Mesothelial cell of epicardium (in vitro differentiated cells): ENCODE measurements at regions not wholly inside any gene's neighbourhood (a gene's known extent, or its start where the extent isn't known, plus 50 kb on each side); places are given as distances from the start of the nearest gene placed in this dataset.

ENCODE experiments used
- DNase-seq, 2 experiments: peaks; one replicate each; pipeline ENCODE4 v3.0.0; 2021; ENCODE audit warnings: low spot score in 2 of 2; ENCODE audit not compliant: unreplicated experiment in 2 of 2
- H3K27ac Mint-ChIP-seq: 2 replicates; pipeline ENCODE4 v1.8.0; 2021; ENCODE audit warnings: mixed read lengths
- H3K27me3 Mint-ChIP-seq: 2 replicates; pipeline ENCODE4 v1.8.0; 2021; ENCODE audit warnings: low read depth, mixed read lengths
- H3K36me3 Mint-ChIP-seq: 2 replicates; pipeline ENCODE4 v1.8.0; 2021; ENCODE audit warnings: mixed read lengths
- H3K4me1 Mint-ChIP-seq: 2 replicates; pipeline ENCODE4 v1.8.0; 2021; ENCODE audit warnings: mixed read lengths
- H3K4me3 Mint-ChIP-seq: 2 replicates; pipeline ENCODE4 v1.8.0; 2021; ENCODE audit warnings: mild to moderate bottlenecking, moderate library complexity, mixed read lengths
- H3K9me3 Mint-ChIP-seq: 2 replicates; pipeline ENCODE4 v1.8.0; 2021; ENCODE audit warnings: mixed read lengths
- TF ChIP-seq, protein P1 (sequence below): fragments of 200-600 bp; sonication (generic); IDR thresholded peaks from one replicate; pipeline ENCODE4 v1.5.0; 2021; ENCODE audit warnings: antibody characterized with exemption; ENCODE audit not compliant: unreplicated experiment

DNA sequence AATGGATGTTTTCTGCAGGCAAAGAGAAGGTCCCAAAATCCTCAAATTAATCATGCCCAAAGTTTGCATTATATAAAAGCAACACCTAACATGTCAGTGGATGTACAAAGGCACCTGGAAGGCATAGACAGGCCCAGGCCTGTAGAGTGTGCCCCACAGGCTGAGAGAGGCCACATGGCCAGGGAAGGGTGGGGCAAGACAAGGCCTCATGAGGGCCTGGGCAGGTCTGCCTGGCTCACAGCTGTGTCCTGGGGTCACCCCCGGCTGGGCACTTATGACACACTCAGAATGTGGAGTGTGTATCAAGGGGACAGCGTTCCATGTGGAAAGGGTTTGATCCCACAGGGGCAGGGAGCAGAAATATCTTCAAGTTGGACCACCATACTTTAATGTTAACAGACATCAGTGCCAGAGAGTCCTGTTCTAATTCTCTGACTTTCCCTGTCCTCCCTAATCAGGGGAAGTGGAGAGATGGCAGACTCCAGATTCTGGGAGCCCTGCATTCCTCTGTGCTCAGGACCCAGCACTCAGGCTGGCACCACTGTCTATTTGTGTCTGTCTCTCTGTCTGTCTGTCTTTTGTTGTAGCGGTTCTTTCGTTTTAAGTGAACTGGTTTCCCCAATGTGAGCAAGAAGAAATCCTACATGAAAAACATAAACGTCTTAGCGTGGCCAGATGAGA lies 178.3 kb upstream of the FOXA2 start:
- Mint-ChIP-seq H3K27ac (peak overlapping the region; percentile 77), H3K9me3 (no peaks in the 10 kb centered on the region), H3K27me3 (peaks cover 3% of the 10 kb centered on the region), H3K4me3 (no peak overlapping the region), H3K36me3 (no peaks in the 10 kb centered on the region), H3K4me1 (peaks cover 14% of the 10 kb centered on the region)
- TF ChIP-seq, protein P1, sequence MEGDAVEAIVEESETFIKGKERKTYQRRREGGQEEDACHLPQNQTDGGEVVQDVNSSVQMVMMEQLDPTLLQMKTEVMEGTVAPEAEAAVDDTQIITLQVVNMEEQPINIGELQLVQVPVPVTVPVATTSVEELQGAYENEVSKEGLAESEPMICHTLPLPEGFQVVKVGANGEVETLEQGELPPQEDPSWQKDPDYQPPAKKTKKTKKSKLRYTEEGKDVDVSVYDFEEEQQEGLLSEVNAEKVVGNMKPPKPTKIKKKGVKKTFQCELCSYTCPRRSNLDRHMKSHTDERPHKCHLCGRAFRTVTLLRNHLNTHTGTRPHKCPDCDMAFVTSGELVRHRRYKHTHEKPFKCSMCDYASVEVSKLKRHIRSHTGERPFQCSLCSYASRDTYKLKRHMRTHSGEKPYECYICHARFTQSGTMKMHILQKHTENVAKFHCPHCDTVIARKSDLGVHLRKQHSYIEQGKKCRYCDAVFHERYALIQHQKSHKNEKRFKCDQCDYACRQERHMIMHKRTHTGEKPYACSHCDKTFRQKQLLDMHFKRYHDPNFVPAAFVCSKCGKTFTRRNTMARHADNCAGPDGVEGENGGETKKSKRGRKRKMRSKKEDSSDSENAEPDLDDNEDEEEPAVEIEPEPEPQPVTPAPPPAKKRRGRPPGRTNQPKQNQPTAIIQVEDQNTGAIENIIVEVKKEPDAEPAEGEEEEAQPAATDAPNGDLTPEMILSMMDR: no peak
- no peak for DNase-seq

DNA sequence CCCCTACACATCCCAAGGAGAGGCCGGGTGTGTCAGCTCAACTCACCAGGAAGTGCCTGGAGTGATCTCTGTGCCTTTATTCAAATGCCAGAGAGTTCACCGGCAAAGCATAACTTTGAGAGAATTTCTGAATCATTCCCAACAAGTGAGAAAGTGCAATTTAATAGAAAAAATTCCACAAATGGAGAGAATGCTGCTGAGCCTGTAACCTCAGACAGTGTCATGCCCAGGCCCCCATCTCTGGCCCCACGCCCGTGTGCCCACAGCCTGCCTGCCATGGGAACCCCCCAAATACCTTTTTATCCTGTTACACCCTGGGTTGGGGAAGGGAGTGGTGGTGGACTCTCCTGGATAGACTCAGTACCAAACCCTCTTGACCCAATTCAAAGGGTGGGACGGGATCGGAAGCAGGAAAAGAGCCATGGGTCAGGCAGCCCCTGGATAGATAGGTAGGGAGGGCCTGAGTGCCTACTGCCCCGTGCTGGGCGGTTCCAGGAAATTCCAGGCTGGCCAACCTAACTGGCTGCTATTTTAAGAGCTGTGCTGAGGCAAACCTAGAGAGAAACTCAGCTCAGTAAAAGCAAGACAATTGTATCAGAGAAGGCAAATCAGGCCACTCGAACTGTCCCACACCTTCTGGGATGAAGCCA lies 179.0 kb upstream of the FOXA2 start:
- no peaks in the 10 kb centered on the region for H3K36me3 Mint-ChIP-seq

DNA sequence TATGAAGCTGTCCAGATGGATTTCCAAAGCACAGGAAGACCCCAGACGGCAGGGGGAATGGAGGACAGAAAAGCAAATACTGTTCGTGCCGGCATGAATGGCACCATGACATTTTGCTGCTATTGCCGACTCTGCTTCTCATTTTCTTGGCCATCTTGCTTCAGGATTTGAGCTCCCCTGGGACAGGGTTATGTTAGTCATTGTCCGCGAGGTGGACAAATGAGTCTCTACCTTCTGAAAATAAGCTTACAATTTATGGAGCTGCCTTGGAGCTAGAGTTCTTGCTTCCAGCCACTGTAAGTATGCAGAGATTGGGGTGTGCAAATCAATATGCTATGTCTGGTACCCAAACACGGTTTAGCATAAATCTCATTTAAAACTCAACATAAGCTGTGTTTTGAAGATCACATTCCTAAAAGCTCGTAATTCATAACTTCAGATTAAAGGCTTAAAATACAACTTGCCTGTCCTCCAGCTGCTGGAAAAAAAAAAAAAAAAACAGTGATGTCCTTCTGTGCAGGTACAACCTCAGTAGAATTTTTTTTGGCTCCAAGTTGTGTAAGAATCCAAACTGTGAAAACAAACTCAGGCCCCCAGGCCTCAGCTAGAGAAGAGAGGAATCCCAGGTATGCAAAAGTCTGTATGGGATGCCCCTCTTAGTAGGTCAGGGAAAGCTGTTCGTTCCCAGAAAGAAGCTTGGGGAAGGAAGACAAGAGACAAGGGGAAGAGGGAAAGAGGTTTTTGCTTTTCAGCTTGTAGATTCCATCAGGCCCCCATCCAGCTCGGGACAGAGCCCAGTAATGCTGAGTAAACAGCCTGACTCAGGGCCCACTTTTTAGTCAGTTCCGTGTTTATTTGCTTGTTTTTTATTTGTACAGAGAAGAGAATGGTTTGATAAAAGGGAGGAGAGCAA lies 184.2 kb upstream of the FOXA2 start:
- H3K27ac Mint-ChIP-seq: peak overlapping the region; percentile 88
- TF ChIP-seq, protein P1: no peak
- peaks cover 16% of the 10 kb centered on the region for H3K4me1 Mint-ChIP-seq
- peaks cover 7% of the 10 kb centered on the region for H3K9me3 Mint-ChIP-seq
- H3K27me3 Mint-ChIP-seq: peaks cover 10% of the 10 kb centered on the region
- no peaks in the 10 kb centered on the region for H3K36me3 Mint-ChIP-seq
- H3K4me3 Mint-ChIP-seq: no peak overlapping the region
- no peak for DNase-seq

More for the DNA sequence above, 179.0 kb upstream of the FOXA2 start:
- Mint-ChIP-seq H3K4me1 (peaks cover 21% of the 10 kb centered on the region), H3K27ac (peak overlapping the region; percentile 77), H3K27me3 (no peaks in the 10 kb centered on the region), H3K9me3 (no peaks in the 10 kb centered on the region), H3K4me3 (no peak overlapping the region)
- no peak for DNase-seq
- TF ChIP-seq, protein P1: no peak

DNA sequence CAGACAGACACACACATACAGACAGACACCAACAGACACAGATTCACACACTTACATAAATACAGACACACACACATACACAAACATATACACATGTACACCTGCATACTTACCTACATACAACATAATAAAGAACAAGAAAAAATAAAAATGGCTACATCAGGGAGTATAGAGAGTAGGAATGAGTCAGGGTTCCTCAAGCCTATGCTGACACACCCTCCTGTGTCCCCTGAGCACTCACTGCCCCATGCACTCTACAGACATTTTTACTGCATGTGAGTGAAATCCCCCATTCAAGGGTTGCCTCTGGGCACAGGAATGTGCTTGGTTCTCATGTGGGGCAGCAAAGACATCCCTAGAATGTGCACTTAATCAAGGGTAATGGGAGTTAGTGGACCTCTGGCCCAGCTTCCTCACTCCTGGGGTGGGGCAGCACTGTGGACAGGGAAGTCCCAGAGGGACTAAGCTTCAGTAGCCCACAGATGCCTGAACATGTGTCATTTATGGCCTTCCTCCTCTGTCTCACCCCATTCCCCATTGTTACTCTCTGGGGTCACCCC lies 185.9 kb upstream of the FOXA2 start:
- Mint-ChIP-seq H3K27ac (no peak overlapping the region), H3K27me3 (peaks cover 10% of the 10 kb centered on the region), H3K9me3 (peaks cover 7% of the 10 kb centered on the region), H3K36me3 (no peaks in the 10 kb centered on the region), H3K4me1 (peaks cover 18% of the 10 kb centered on the region), H3K4me3 (no peak overlapping the region)
- TF ChIP-seq, protein P1: no peak
- DNase-seq: no peak

DNA sequence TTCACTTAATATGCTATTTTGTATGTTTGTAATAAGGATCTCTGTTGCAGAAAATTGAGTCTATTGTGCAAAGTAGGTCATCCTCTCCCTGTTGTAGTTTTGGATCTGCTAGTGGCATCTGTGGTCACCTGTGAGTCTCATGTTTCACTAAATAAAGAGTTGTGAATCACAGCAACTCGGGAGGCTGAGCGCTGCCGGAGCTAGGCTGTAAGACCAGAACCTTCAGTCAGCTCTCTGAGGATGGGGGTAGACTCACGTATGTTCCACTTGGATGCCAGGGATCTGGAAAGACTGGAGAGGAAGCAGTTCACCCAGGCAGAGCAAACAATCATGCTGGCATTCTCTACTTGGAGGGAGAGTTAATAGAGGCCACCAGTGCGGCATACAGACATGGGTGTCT lies 187.3 kb upstream of the FOXA2 start:
- Mint-ChIP-seq H3K27ac (no peak overlapping the region), H3K4me1 (peaks cover 19% of the 10 kb centered on the region), H3K4me3 (no peak overlapping the region), H3K36me3 (no peaks in the 10 kb centered on the region), H3K9me3 (peaks cover 14% of the 10 kb centered on the region), H3K27me3 (peaks cover 10% of the 10 kb centered on the region)
- DNase-seq: no peak
- TF ChIP-seq, protein P1: no peak
